Mucosa of gallbladder (tissue), 1 donor: ENCODE measurements at regions not wholly inside any gene's neighbourhood (a gene's known extent, or its start where the extent isn't known, plus 50 kb on each side); places are given as distances from the start of the nearest gene placed in this dataset.
"Not testable (repeated sequence)": the region's sequence is repeated elsewhere in the genome, so short reads cannot be mapped to it uniquely, and the experiment has no call there.

Experiments
- DNase-seq: peaks from one replicate; pipeline ENCODE4 v3.0.0-alpha.2; 2020; ENCODE audit warnings: low spot score
- donor health status: DM: no; HTN: no; CAD: no.

GRCh38 chr13:107926515-107926914, 288.8 kb downstream of the LIG4 start:
- not testable (repeated sequence) for DNase-seq

- not testable (repeated sequence) for DNase-seq
Observed at GRCh38 chr13:107916902-107917301, 298.4 kb downstream of the LIG4 start.

- no peak for DNase-seq
Observed at GRCh38 chr13:107912745-107913144, 302.6 kb downstream of the LIG4 start.

- no peak for DNase-seq
Observed at GRCh38 chr13:107907065-107907805, 308.1 kb downstream of the LIG4 start.

- no peak for DNase-seq
Observed at GRCh38 chr13:107906131-107906530, 309.2 kb downstream of the LIG4 start.

- DNase-seq: no peak
Observed at GRCh38 chr13:107901996-107902562, 313.3 kb downstream of the LIG4 start.

GRCh38 chr13:107901230-107901629, 314.1 kb downstream of the LIG4 start:
- no peak for DNase-seq

- DNase-seq: no peak
Observed at GRCh38 chr13:107900775-107901174, 314.6 kb downstream of the LIG4 start.

GRCh38 chr13:107886118-107886517, 329.2 kb downstream of the LIG4 start:
- DNase-seq: no peak

GRCh38 chr13:107884564-107884963, 330.8 kb downstream of the LIG4 start:
- DNase-seq: no peak

- DNase-seq: no peak
Observed at GRCh38 chr13:107883561-107884175, 331.7 kb downstream of the LIG4 start.

GRCh38 chr13:107882708-107883560, 332.4 kb downstream of the LIG4 start:
- no peak for DNase-seq

- DNase-seq: no peak
Observed at GRCh38 chr13:107881362-107881761, 334.0 kb downstream of the LIG4 start.

- no peak for DNase-seq
Observed at GRCh38 chr13:107874456-107874855, 340.9 kb downstream of the LIG4 start.

GRCh38 chr13:107873926-107874325, 341.4 kb downstream of the LIG4 start:
- no peak for DNase-seq

- DNase-seq: no peak
Observed at GRCh38 chr13:107870400-107870799, 344.9 kb downstream of the LIG4 start.

- DNase-seq: peak; percentile 36
Observed at GRCh38 chr13:107867701-107868661, 347.4 kb downstream of the LIG4 start.

GRCh38 chr13:107866941-107867623, 348.3 kb downstream of the LIG4 start:
- no peak for DNase-seq

GRCh38 chr13:107866032-107866940, 349.1 kb downstream of the LIG4 start:
- DNase-seq: peak; percentile 11
